ENCODE measurements at regions not wholly inside any gene's neighbourhood (a gene's known extent, or its start where the extent isn't known, plus 50 kb on each side); places are given as distances from the start of the nearest gene placed in this dataset.

GRCh38 chr4:11182586-11183355 is 245.9 kb downstream of the HS3ST1 start:
- no peak for TF ChIP-seq CTCF (IDR thresholded peaks at IDR 0.05; ENCODE audit: unreplicated experiment in 3 of 3)
- Mint-ChIP-seq H3K27ac (no peak overlapping the region), H3K4me3 (no peak overlapping the region), H3K9me3 (no peaks in the 10 kb centered on the region), H3K4me1 (peaks cover 5% of the 10 kb centered on the region), H3K27me3 (ENCODE audit: low read depth) (no peaks in the 10 kb centered on the region), H3K36me3 (ENCODE audit: low read depth) (no peaks in the 10 kb centered on the region)

DNA sequence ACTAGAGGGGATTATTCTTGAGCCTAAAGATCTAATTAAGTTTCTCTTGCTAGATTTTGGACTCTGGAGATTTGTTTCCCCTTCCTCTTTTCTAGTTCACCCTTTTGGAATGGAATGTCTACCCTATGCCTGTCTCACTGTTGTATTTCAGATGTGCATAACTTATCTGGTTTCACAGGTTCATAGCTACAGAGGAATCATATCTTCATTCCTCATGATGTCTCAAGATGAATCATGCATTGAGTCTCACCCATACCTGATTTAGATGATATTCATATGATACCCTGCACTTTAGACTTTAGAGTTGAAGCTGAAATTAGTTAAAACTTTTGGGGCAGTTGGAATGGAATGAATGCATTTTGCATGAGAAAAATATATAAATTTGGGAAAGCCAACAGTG is 246.7 kb downstream of the HS3ST1 start:
- H3K9me3 Mint-ChIP-seq = no peaks in the 10 kb centered on the region
- H3K27ac Mint-ChIP-seq = no peak overlapping the region
- no peaks in the 10 kb centered on the region for H3K36me3 Mint-ChIP-seq (ENCODE audit: low read depth)
- peaks cover 5% of the 10 kb centered on the region for H3K4me1 Mint-ChIP-seq
- no peak overlapping the region for H3K4me3 Mint-ChIP-seq
- H3K27me3 Mint-ChIP-seq (ENCODE audit: low read depth) = no peaks in the 10 kb centered on the region
- TF ChIP-seq CTCF (IDR thresholded peaks at IDR 0.05; ENCODE audit: unreplicated experiment in 3 of 3) = no peak

DNA sequence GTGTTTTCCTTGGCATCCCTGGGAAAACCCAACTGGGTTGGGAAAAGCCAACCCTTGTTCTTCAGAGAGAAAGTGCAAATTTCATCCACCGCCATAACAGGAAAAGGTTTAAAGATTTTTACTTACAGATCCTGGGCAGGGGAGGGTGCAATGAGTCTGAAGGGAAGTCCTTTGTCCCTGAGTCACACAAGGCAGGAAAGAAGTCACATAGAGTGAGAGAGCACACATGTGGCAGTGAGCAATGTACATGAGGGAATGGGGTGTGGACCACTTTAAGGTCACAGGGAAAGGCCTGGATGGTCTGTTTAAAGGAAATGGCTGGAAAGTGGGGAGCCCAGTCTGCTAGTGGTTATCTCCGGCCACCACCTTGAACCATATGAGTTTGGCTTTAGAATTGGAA is 248.9 kb downstream of the HS3ST1 start:
- H3K9me3 Mint-ChIP-seq = no peaks in the 10 kb centered on the region
- H3K27me3 Mint-ChIP-seq (ENCODE audit: low read depth) = no peaks in the 10 kb centered on the region
- no peak for TF ChIP-seq CTCF (IDR thresholded peaks at IDR 0.05; ENCODE audit: unreplicated experiment in 3 of 3)
- H3K27ac Mint-ChIP-seq = no peak overlapping the region
- H3K4me3 Mint-ChIP-seq = no peak overlapping the region
- H3K4me1 Mint-ChIP-seq = peaks cover 5% of the 10 kb centered on the region
- H3K36me3 Mint-ChIP-seq (ENCODE audit: low read depth) = no peaks in the 10 kb centered on the region

DNA sequence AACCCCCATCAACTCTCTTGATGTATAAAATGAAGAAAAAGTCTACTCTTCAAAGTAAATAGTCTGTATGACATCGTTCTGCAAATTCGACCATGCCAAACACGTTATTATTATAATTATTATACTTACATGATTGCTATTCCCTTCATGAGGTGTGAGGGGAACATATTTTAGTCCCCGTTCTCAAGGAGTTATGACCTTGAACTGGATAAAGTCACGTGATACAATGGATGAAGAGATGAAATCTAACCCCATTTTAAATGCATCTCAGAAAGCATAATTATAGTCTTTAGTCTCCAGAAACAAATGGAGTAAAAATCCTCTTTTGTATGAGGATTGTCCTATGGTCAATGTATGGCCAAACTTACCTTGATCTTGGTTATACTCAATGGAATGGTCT is 250.3 kb downstream of the HS3ST1 start:
- no peak for TF ChIP-seq CTCF (IDR thresholded peaks at IDR 0.05; ENCODE audit: unreplicated experiment in 3 of 3)
- H3K36me3 Mint-ChIP-seq (ENCODE audit: low read depth) = no peaks in the 10 kb centered on the region
- H3K4me1 Mint-ChIP-seq = peaks cover 5% of the 10 kb centered on the region
- no peak overlapping the region for H3K4me3 Mint-ChIP-seq
- peak overlapping the region in 1 of 3 experiments; percentile 21 for H3K27ac Mint-ChIP-seq
- peaks cover 3% of the 10 kb centered on the region for H3K9me3 Mint-ChIP-seq
- H3K27me3 Mint-ChIP-seq (ENCODE audit: low read depth) = no peaks in the 10 kb centered on the region

DNA sequence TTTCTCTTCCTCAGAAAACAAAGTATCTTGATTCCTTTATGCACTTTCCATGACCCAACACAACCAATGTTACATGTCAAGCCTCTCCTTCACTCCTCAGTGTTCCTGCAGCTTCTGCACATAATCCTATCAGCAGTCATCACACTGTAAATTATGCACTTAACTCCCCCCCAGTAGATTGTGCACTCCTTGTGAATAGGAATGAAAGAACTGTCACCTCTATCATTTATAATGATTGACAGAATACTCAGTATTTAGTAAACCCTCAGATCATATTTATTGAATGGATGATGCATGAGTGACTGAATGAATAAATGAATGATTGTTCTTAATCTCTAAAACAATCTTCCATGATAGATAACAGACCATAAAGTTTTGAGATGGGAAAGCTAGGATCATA is 253.3 kb downstream of the HS3ST1 start:
- Mint-ChIP-seq H3K4me1 (no peaks in the 10 kb centered on the region), H3K9me3 (peaks cover 10% of the 10 kb centered on the region), H3K27ac (no peak overlapping the region), H3K36me3 (ENCODE audit: low read depth) (no peaks in the 10 kb centered on the region), H3K4me3 (no peak overlapping the region), H3K27me3 (ENCODE audit: low read depth) (no peaks in the 10 kb centered on the region)
- no peak for TF ChIP-seq CTCF (IDR thresholded peaks at IDR 0.05; ENCODE audit: unreplicated experiment in 3 of 3)

- H3K27me3 Mint-ChIP-seq (ENCODE audit: low read depth) = no peaks in the 10 kb centered on the region
- no peaks in the 10 kb centered on the region for H3K4me1 Mint-ChIP-seq
- no peak for TF ChIP-seq CTCF (IDR thresholded peaks at IDR 0.05; ENCODE audit: unreplicated experiment in 3 of 3)
- H3K27ac Mint-ChIP-seq = no peak overlapping the region
- no peak overlapping the region for H3K4me3 Mint-ChIP-seq
- H3K9me3 Mint-ChIP-seq = peaks cover 6% of the 10 kb centered on the region
- H3K36me3 Mint-ChIP-seq (ENCODE audit: low read depth) = no peaks in the 10 kb centered on the region
These were observed 262.1 kb downstream of the HS3ST1 start for GRCh38 chr4:11166606-11167005.
